ENCODE measurements at regions not wholly inside any gene's neighbourhood (a gene's known extent, or its start where the extent isn't known, plus 50 kb on each side); places are given as distances from the start of the nearest gene placed in this dataset.

- Histone ChIP-seq H3K9me1 (replicated peaks; ENCODE audit: control insufficient read depth, extremely low read depth, insufficient read depth, low read length) (no peaks in the 10 kb centered on the region), H3K79me2 (ENCODE audit: control insufficient read depth, insufficient read depth, low read length) (no peaks in the 10 kb centered on the region), H3K4me3 (replicated peaks in 1 of 3; ENCODE audit: insufficient read depth in 1 of 3, low read depth in 1 of 3, low read length in 3 of 3) (no peak overlapping the region), H3K4me2 (ENCODE audit: insufficient read depth, low read length) (no peak overlapping the region), H3K4me1 (ENCODE audit: control insufficient read depth, extremely low read depth, insufficient read depth, low read length) (no peaks in the 10 kb centered on the region), H3K9me3 (replicated peaks; ENCODE audit: control insufficient read depth, insufficient read depth, low read length) (no peaks in the 10 kb centered on the region), H3K27me3 (ENCODE audit: control insufficient read depth in 2 of 2, insufficient read depth in 2 of 2, low read length in 2 of 2) (no peaks in the 10 kb centered on the region), H2AFZ (ENCODE audit: low read depth, low read length) (no peak overlapping the region), H3K27ac (ENCODE audit: insufficient read depth, low read depth, low read length) (no peak overlapping the region), H3K9ac (replicated peaks; ENCODE audit: extremely low read depth, insufficient read depth, low read length) (no peak overlapping the region), H3K36me3 (ENCODE audit: control insufficient read depth in 2 of 2, extremely low read depth in 1 of 2, insufficient read depth in 2 of 2, low read length in 2 of 2) (no peaks in the 10 kb centered on the region), H4K20me1 (replicated peaks; ENCODE audit: control insufficient read depth, extremely low read depth, insufficient read depth, low read length) (no peaks in the 10 kb centered on the region)
- ChIA-PET CTCF (no interaction called here), POLR2A (no interaction called here)
- dilution Hi-C loops (cut with MboI; ENCODE audit: extremely low pct_ligation_motif_present, low sequenced_read_pairs) (no loop called here), intact Hi-C loops (cut with micrococcal nuclease) (no loop called here)
- DNase-seq (ENCODE audit: low read depth, low spot score): no peak
- no peak for FAIRE-seq
- no TSS peak for BruUV-seq (replicated peaks)
- TF ChIP-seq GATA2 (IDR thresholded peaks at IDR 0.05; ENCODE audit: insufficient read depth, insufficient read length, low read depth, low read length) (no peak), EZH2 (IDR thresholded peaks at IDR 0.05; ENCODE audit: borderline replicate concordance, low read depth, low read length, severe bottlenecking) (no peak), JUN (IDR thresholded peaks at IDR 0.05; ENCODE audit: borderline replicate concordance, insufficient read depth, insufficient read length, low read depth) (no peak), FOS (IDR thresholded peaks at IDR 0.05; ENCODE audit: borderline replicate concordance, insufficient read depth, low read length) (no peak), MAX (IDR thresholded peaks at IDR 0.05; ENCODE audit: insufficient read depth, insufficient read length) (no peak), POLR2A (IDR thresholded peaks at IDR 0.05; ENCODE audit: low read depth, low read length) (no peak), POLR2AphosphoS5 (IDR thresholded peaks at IDR 0.05; ENCODE audit: insufficient read depth, low read depth, low read length) (no peak), MYC (IDR thresholded peaks at IDR 0.05; ENCODE audit: low read depth, low read length) (no peak)
- TF ChIP-seq, protein P1, sequence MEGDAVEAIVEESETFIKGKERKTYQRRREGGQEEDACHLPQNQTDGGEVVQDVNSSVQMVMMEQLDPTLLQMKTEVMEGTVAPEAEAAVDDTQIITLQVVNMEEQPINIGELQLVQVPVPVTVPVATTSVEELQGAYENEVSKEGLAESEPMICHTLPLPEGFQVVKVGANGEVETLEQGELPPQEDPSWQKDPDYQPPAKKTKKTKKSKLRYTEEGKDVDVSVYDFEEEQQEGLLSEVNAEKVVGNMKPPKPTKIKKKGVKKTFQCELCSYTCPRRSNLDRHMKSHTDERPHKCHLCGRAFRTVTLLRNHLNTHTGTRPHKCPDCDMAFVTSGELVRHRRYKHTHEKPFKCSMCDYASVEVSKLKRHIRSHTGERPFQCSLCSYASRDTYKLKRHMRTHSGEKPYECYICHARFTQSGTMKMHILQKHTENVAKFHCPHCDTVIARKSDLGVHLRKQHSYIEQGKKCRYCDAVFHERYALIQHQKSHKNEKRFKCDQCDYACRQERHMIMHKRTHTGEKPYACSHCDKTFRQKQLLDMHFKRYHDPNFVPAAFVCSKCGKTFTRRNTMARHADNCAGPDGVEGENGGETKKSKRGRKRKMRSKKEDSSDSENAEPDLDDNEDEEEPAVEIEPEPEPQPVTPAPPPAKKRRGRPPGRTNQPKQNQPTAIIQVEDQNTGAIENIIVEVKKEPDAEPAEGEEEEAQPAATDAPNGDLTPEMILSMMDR (IDR thresholded peaks at IDR 0.05; ENCODE audit: extremely low read depth in 1 of 2, insufficient read depth in 1 of 2, low read depth in 1 of 2, low read length in 2 of 2): no peak
Observed at GRCh38 chr3:190790185-190790584, 72.3 kb downstream of the GMNC start.
